ENCODE measurements at regions not wholly inside any gene's neighbourhood (a gene's known extent, or its start where the extent isn't known, plus 50 kb on each side); places are given as distances from the start of the nearest gene placed in this dataset.

GRCh38 chr2:128505575-128506526 lies 187.2 kb upstream of the HS6ST1 start:
- H3K4me3 ChIP-seq (ENCODE audit: low read length), result no peak overlapping the region
- TF ChIP-seq CTCF (conservative IDR thresholded peaks at IDR 0.05; ENCODE audit: low read depth, low read length), result no peak
- DNase-seq (ENCODE audit: low read depth), result no peak

GRCh38 chr2:128506534-128506933 lies 187.9 kb upstream of the HS6ST1 start:
- no peak for DNase-seq (ENCODE audit: low read depth)
- no peak for TF ChIP-seq CTCF (conservative IDR thresholded peaks at IDR 0.05; ENCODE audit: low read depth, low read length)
- H3K4me3 ChIP-seq (ENCODE audit: low read length), result no peak overlapping the region

- no peak for DNase-seq (ENCODE audit: low read depth)
- no peak overlapping the region for H3K4me3 ChIP-seq (ENCODE audit: low read length)
- no peak for TF ChIP-seq CTCF (conservative IDR thresholded peaks at IDR 0.05; ENCODE audit: low read depth, low read length)
These were observed 192.2 kb upstream of the HS6ST1 start for GRCh38 chr2:128510701-128511397.

GRCh38 chr2:128511731-128512378 lies 193.2 kb upstream of the HS6ST1 start:
- TF ChIP-seq CTCF (conservative IDR thresholded peaks at IDR 0.05; ENCODE audit: low read depth, low read length), result no peak
- H3K4me3 ChIP-seq (ENCODE audit: low read length), result no peak overlapping the region
- DNase-seq (ENCODE audit: low read depth), result no peak

- no peak for TF ChIP-seq CTCF (conservative IDR thresholded peaks at IDR 0.05; ENCODE audit: low read depth, low read length)
- no peak overlapping the region for H3K4me3 ChIP-seq (ENCODE audit: low read length)
- DNase-seq (ENCODE audit: low read depth), result no peak
These were observed 193.9 kb upstream of the HS6ST1 start for GRCh38 chr2:128512379-128513115.

- no peak for DNase-seq (ENCODE audit: low read depth)
- H3K4me3 ChIP-seq (ENCODE audit: low read length), result no peak overlapping the region
- no peak for TF ChIP-seq CTCF (conservative IDR thresholded peaks at IDR 0.05; ENCODE audit: low read depth, low read length)
These were observed 194.7 kb upstream of the HS6ST1 start for GRCh38 chr2:128513116-128513960.

Data from retinal pigment epithelial cell (primary cell).